D721Med (cell line): ENCODE measurements at regions not wholly inside any gene's neighbourhood (a gene's known extent, or its start where the extent isn't known, plus 50 kb on each side); places are given as distances from the start of the nearest gene placed in this dataset.
A peak's percentile ranks its signal among the peaks of the same experiment; 100 is the strongest.

ENCODE experiments used
- DNase-seq: peaks from one replicate; pipeline ENCODE4 v3.0.0; 2011; ENCODE audit warnings: low spot score; ENCODE audit not compliant: insufficient read length
- FAIRE-seq: peaks from 2 replicates; lab custom pipeline; 2011; peaks lifted over from hg19 to GRCh38; lab: Jason Lieb, UNC
- TF ChIP-seq, protein P1 (sequence below): IDR thresholded peaks from 2 replicates; pipeline ENCODE4 v1.5.1; 2012; ENCODE audit warnings: mild to moderate bottlenecking, control low read depth; ENCODE audit not compliant: insufficient read depth; ENCODE audit errors: missing control alignments

DNA sequence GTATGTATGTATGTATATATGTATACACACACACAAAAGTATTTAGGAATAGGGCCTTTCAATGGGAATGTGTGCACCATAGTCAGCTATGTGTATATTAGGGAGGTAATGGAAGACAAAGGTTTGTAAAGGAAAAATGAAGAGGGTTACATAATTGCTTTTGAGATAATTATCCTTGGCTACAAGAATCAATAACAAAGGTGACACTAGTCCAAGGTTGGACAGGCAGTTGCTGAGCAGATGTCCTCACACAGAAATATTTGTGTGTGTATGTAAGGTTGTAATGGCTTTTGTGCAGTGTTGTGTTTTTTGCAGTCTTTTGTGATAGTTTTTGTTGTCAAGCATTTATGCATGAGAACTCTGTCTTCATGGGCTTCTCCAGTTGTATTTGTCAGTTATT is 157.9 kb upstream of the MARCKS start:
- TF ChIP-seq, protein P1, sequence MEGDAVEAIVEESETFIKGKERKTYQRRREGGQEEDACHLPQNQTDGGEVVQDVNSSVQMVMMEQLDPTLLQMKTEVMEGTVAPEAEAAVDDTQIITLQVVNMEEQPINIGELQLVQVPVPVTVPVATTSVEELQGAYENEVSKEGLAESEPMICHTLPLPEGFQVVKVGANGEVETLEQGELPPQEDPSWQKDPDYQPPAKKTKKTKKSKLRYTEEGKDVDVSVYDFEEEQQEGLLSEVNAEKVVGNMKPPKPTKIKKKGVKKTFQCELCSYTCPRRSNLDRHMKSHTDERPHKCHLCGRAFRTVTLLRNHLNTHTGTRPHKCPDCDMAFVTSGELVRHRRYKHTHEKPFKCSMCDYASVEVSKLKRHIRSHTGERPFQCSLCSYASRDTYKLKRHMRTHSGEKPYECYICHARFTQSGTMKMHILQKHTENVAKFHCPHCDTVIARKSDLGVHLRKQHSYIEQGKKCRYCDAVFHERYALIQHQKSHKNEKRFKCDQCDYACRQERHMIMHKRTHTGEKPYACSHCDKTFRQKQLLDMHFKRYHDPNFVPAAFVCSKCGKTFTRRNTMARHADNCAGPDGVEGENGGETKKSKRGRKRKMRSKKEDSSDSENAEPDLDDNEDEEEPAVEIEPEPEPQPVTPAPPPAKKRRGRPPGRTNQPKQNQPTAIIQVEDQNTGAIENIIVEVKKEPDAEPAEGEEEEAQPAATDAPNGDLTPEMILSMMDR: no peak
- DNase-seq (no peak), FAIRE-seq (no peak)

DNA sequence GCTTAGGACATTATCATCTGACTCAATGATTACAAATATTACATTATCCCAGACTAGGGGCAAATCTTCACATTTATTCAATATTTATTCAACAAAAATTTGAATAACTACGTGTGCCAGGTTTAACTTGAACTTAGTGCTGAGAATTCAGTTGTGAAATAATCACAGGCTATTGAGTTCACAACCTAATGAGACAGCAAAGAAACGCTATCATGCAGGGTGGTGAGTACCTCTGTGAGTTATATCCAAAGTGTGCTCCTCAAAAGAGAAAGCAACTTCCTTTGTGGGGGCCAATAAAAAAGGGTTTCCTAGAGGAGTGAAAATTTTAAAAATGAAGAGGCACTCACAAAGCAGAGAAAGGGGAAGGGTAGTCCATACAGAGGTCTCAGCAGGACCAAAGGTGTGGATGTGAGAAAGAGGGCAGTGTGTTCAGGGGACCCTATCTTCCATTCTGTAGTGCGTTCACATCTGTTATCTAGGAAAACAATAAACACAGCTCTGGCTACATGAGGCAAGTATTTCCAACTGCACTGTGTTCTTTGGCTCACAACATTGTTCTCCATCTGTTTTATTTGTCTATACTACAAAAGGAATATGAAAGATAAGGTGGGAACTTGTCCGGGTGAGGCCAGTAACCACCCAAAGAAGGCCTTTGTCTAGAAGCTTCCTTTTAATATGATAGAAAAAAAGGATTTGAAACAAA is 155.4 kb upstream of the MARCKS start:
- FAIRE-seq: no peak
- DNase-seq: no peak
- TF ChIP-seq, protein P1: no peak

DNA sequence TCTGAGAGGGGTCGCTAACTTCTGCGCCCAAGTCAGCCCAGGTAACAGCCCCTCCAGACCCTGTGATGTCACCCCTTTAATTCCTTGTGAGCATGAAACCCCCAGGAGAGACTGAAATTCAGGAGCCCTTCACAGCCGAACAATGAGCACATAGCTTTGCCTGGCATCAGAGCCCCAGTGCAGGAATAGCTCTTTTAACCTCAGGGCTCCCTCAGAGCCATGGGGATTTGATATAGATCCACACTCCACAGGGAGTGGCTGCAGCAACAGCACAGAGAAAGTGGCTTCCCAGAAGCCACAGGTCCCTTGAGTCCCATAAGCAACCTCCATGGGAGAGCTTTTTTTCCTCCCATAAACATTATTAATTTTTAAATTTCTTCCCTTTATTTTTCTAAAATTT is 150.0 kb upstream of the MARCKS start:
- FAIRE-seq (no peak), DNase-seq (no peak)

DNA sequence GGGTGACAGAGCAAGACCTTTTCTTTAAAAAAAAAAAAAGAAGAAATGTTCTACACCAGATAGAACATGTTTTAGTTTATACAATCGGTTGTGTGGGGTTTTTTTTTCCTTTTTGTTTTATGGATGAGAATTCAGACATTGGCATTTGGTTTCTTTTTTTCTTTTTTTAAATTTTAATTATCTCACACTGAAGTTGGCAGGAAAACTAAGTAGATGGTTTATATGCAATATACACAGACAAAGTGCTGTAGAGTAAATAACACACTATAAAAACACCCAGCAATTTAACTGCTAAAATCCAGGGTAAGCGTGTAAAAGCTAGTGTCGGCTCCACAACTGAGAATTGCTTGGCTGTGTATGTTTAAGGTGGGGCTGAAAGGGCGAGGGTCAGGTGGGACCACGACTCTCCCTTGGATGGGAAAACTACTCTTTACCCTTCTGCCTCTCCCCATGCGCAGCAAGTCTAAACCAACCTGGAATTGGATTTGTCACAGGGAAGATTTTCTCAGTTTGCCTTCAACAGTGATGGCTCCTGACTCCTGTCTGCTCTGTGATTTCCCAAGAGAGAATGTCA is 147.1 kb upstream of the MARCKS start:
- TF ChIP-seq, protein P1: no peak
- FAIRE-seq: no peak
- no peak for DNase-seq

More for the DNA sequence above, 150.0 kb upstream of the MARCKS start:
- TF ChIP-seq, protein P1: no peak

DNA sequence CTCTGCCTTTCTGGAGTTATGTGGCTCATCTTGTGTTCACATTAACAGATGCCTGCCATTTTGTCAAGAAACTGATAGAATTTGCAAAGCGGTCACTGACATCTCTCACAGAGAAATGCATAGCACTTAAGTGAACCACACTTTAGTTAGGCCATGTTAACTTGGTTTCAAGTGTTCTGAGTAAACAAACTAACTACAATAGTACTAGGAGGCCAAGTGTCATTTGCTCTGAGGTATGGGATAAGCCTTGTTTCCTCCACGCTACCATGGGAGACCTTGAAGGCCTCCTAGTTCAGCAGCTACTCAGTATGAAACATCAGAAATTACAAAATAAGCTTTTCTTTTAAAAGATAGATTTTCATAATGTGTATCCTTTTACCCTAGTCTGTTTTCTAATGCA is 143.5 kb upstream of the MARCKS start:
- TF ChIP-seq, protein P1: no peak
- DNase-seq: no peak
- FAIRE-seq: no peak

DNA sequence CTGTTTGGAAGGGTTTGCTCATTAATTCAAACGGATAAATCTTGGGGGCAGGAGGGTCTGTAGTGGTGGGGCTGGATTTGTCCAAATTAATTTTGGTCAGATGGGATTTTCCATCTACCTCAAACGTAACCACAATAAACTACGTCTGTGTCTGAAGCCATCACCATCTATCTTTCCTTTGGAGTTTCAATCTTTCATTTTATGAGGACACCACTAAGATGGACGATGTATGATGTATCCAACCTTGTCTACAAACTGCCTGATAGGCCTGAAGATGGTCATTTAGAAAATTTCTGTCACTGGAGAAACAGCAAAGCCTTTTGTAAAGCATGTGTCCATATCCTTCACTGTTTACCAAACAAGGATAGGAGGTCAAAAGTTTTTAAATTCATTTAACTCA is 138.6 kb upstream of the MARCKS start:
- DNase-seq (no peak), FAIRE-seq (peak; percentile 25)
- TF ChIP-seq, protein P1: no peak

DNA sequence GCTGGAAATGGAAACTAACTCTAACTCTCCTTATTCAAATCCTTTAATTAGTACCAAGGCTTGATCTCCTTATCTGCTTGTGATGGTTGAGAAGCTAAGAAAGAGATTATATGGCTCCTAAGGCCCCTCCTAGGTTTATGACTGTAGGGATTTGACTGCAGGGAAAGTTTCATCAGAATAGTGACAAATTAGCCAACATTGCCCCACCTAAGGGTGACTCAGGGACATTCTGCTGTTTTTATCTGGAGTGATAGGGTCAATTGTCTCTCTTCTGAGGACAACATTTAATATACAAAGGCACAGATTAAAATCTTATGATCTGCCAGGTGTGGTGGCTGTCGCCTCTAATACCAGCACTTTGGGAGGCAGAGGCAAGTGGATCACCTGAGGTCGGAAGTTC is 138.1 kb upstream of the MARCKS start:
- peak; percentile 55 for FAIRE-seq
- TF ChIP-seq, protein P1: no peak
- peak; percentile 57 for DNase-seq
